HEK293 (cell line): ENCODE measurements at regions not wholly inside any gene's neighbourhood (a gene's known extent, or its start where the extent isn't known, plus 50 kb on each side); places are given as distances from the start of the nearest gene placed in this dataset.

Experiments used
- CTCF ChIA-PET: fragments of 350-600 bp; formaldehyde crosslinking; extraction: SDS; loops from one replicate; lab custom pipeline; 2021; ENCODE audit warnings: antibody characterized with exemption; lab: Yijun Ruan, JAX
- POLR2A ChIA-PET: fragments of 300-600 bp; formaldehyde crosslinking; extraction: SDS; loops from one replicate; lab custom pipeline; 2020; ENCODE audit warnings: antibody characterized with exemption, inconsistent platforms; lab: Yijun Ruan, JAX
- H3K27ac ChIP-seq: fragments of 200-500 bp; sonication (Bioruptor generic); 2 replicates; pipeline ENCODE4 v1.5.1; 2014; ENCODE audit warnings: low read depth, low read length, control low read depth, inconsistent platforms; ENCODE audit errors: extremely low read depth
- H3K36me3 ChIP-seq, 2 experiments: fragments of 200-500 bp in 1 of 2; sonication (Bioruptor generic) in 1 of 2; 1 replicate in 1 of 2; 2 replicates in 1 of 2; pipeline ENCODE4 v1.5.1; 2014 to 2017; ENCODE audit warnings: inconsistent platforms in 2 of 2, low read length in 2 of 2; ENCODE audit not compliant: control insufficient read depth in 2 of 2, insufficient read depth in 1 of 2
- H3K4me1 ChIP-seq: fragments of 200-500 bp; sonication (Bioruptor generic); 2 replicates; pipeline ENCODE4 v1.5.1; 2014; ENCODE audit warnings: mild to moderate bottlenecking, low read length, inconsistent platforms; ENCODE audit not compliant: control insufficient read depth, insufficient read depth
- H3K4me3 ChIP-seq: 2 replicates; pipeline ENCODE4 v1.5.1; 2011; ENCODE audit warnings: low read depth, mild to moderate bottlenecking, control low read depth, low read length, moderate library complexity
- H3K9me3 ChIP-seq: fragments of 200-500 bp; sonication (Bioruptor generic); 2 replicates; pipeline ENCODE4 v1.5.1; 2014; ENCODE audit warnings: low read depth, low read length, inconsistent platforms; ENCODE audit not compliant: control insufficient read depth, insufficient read depth
- EGR2 ChIP-seq: fragments of 450-650 bp; formaldehyde crosslinking; IDR thresholded peaks from 2 replicates; pipeline ENCODE4 v1.5.1; 2016; ENCODE audit warnings: low read depth, missing biosample characterization, missing genetic modification characterization
- ELK4 ChIP-seq: IDR thresholded peaks from 2 replicates; pipeline ENCODE4 v1.6.1; 2011; ENCODE audit warnings: mild to moderate bottlenecking, low read depth, low read length, borderline replicate concordance
- GLIS2 ChIP-seq: fragments of 450-650 bp; formaldehyde crosslinking; IDR thresholded peaks from 2 replicates; pipeline ENCODE4 v1.5.1; 2016; ENCODE audit warnings: missing biosample characterization, missing genetic modification characterization
- PRDM10 ChIP-seq: fragments of 450-650 bp; formaldehyde crosslinking; IDR thresholded peaks from 2 replicates; pipeline ENCODE4 v1.5.1; 2016; ENCODE audit warnings: missing biosample characterization, missing genetic modification characterization
- YY2 ChIP-seq: fragments of 450-650 bp; formaldehyde crosslinking; IDR thresholded peaks from 2 replicates; pipeline ENCODE4 v1.5.1; 2016; ENCODE audit warnings: missing biosample characterization, missing genetic modification characterization
- ZBTB11 ChIP-seq: fragments of 450-650 bp; formaldehyde crosslinking; conservative IDR thresholded peaks from 2 replicates; pipeline ENCODE4 v1.5.1; 2016; ENCODE audit warnings: low read depth, missing biosample characterization, missing genetic modification characterization
- ZBTB21 ChIP-seq: fragments of 450-650 bp; formaldehyde crosslinking; IDR thresholded peaks from 2 replicates; pipeline ENCODE4 v1.5.1; 2017; ENCODE audit warnings: missing biosample characterization, missing genetic modification characterization
- ZFP41 ChIP-seq: fragments of 450-650 bp; formaldehyde crosslinking; IDR thresholded peaks from 2 replicates; pipeline ENCODE4 v1.5.1; 2016; ENCODE audit warnings: missing biosample characterization, missing genetic modification characterization, borderline replicate concordance
- ZNF121 ChIP-seq: fragments of 450-650 bp; formaldehyde crosslinking; IDR thresholded peaks from 2 replicates; pipeline ENCODE4 v1.5.1; 2016; ENCODE audit warnings: missing biosample characterization, missing genetic modification characterization
- ZNF169 ChIP-seq: fragments of 450-650 bp; formaldehyde crosslinking; IDR thresholded peaks from 2 replicates; pipeline ENCODE4 v1.5.1; 2016; ENCODE audit warnings: missing biosample characterization, missing genetic modification characterization
- ZNF335 ChIP-seq: fragments of 450-650 bp; formaldehyde crosslinking; conservative IDR thresholded peaks from 2 replicates; pipeline ENCODE4 v1.5.1; 2016; ENCODE audit warnings: missing biosample characterization, missing genetic modification characterization
- ZNF473 ChIP-seq: fragments of 450-650 bp; formaldehyde crosslinking; IDR thresholded peaks from 2 replicates; pipeline ENCODE4 v1.5.1; 2017; ENCODE audit warnings: missing biosample characterization, missing genetic modification characterization
- ZNF600 ChIP-seq: fragments of 450-650 bp; formaldehyde crosslinking; IDR thresholded peaks from 2 replicates; pipeline ENCODE4 v1.5.1; 2016; ENCODE audit warnings: missing biosample characterization, missing genetic modification characterization
- ZNF670 ChIP-seq: fragments of 450-650 bp; formaldehyde crosslinking; IDR thresholded peaks from 2 replicates; pipeline ENCODE4 v1.5.1; 2016; ENCODE audit warnings: missing biosample characterization, missing genetic modification characterization, low read depth
- ZSCAN5A ChIP-seq: fragments of 450-650 bp; formaldehyde crosslinking; IDR thresholded peaks from 2 replicates; pipeline ENCODE4 v1.5.1; 2016; ENCODE audit warnings: missing biosample characterization, missing genetic modification characterization
- TF ChIP-seq, protein P1 (sequence below): fragments of 450-650 bp; formaldehyde crosslinking; IDR thresholded peaks from 2 replicates; pipeline ENCODE4 v1.5.1; 2017; ENCODE audit warnings: missing biosample characterization, missing genetic modification characterization

- Histone ChIP-seq H3K4me3 (no peak overlapping the region), H3K36me3 (no peaks in the 10 kb centered on the region), H3K9me3 (no peaks in the 10 kb centered on the region), H3K4me1 (no peaks in the 10 kb centered on the region), H3K27ac (no peak overlapping the region)
- ChIA-PET CTCF (no interaction called here), POLR2A (no interaction called here)
- TF ChIP-seq ZSCAN5A (tag by site-specific recombination) (no peak), GLIS2 (tag by site-specific recombination) (no peak)
Measured at GRCh38 chr3:110569073-110569472, 502.5 kb upstream of the NECTIN3 start.

DNA sequence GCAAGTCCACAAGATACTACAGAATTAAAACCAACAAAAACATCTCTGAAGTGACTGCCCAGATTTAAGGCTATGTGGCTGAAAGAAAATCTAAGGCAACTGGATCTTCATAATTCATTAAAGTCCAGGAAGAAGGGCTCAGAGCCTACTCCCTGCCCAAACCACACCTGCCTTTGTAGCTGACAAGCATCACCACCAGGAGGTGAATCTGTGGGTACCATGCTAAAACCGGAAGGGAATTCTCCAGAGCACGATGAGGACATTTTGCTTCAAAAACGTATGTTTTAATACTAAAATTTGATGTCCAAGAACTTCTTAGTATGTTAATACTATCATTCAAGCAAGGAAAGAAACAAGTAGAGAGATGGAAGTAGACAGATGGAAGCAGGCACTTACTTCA is 495.9 kb upstream of the NECTIN3 start:
- Histone ChIP-seq H3K4me1 (no peaks in the 10 kb centered on the region), H3K4me3 (no peak overlapping the region), H3K36me3 (no peaks in the 10 kb centered on the region), H3K27ac (no peak overlapping the region)
- CTCF ChIA-PET, result no interaction called here
- TF ChIP-seq ZNF169 (tag by site-specific recombination) (no peak), ZFP41 (no peak), ZNF335 (tag by site-specific recombination) (no peak), YY2 (tag by site-specific recombination) (no peak), ZBTB21 (tag by site-specific recombination) (no peak), PRDM10 (tag by site-specific recombination) (no peak), ZBTB11 (no peak), EGR2 (tag by site-specific recombination) (no peak), ZNF670 (tag by site-specific recombination) (no peak), ZNF600 (tag by site-specific recombination) (no peak), ZNF473 (no peak), ZNF121 (no peak), ELK4 (no peak)
- TF ChIP-seq, protein P1, sequence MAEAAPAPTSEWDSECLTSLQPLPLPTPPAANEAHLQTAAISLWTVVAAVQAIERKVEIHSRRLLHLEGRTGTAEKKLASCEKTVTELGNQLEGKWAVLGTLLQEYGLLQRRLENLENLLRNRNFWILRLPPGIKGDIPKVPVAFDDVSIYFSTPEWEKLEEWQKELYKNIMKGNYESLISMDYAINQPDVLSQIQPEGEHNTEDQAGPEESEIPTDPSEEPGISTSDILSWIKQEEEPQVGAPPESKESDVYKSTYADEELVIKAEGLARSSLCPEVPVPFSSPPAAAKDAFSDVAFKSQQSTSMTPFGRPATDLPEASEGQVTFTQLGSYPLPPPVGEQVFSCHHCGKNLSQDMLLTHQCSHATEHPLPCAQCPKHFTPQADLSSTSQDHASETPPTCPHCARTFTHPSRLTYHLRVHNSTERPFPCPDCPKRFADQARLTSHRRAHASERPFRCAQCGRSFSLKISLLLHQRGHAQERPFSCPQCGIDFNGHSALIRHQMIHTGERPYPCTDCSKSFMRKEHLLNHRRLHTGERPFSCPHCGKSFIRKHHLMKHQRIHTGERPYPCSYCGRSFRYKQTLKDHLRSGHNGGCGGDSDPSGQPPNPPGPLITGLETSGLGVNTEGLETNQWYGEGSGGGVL, result no peak
- TF ChIP-seq, all 188 proteins: peak for 0
- H3K9me3 ChIP-seq, result no peaks in the 10 kb centered on the region
- POLR2A ChIA-PET, result no interaction called here
